Activated CD8-positive, alpha-beta memory T cell treated with anti-CD3 and anti-CD28 coated beads, Interleukin-2, amount 50 U/mL, for 24 hours (primary cell): ENCODE measurements at regions not wholly inside any gene's neighbourhood (a gene's known extent, or its start where the extent isn't known, plus 50 kb on each side); places are given as distances from the start of the nearest gene placed in this dataset.
"Not testable (repeated sequence)": the region's sequence is repeated elsewhere in the genome, so short reads cannot be mapped to it uniquely, and the experiment has no call there.

Source experiments
- DNase-seq: peaks from one replicate; pipeline ENCODE4 v3.0.0-alpha.2; 2020; ENCODE audit errors: extremely low read depth

- no peak for DNase-seq
Observed at GRCh38 chr22:19599626-19600243, 75.5 kb upstream of the CLDN5 start.

GRCh38 chr22:19603346-19603745 is 79.1 kb upstream of the CLDN5 start:
- not testable (repeated sequence) for DNase-seq

- no peak for DNase-seq
Observed at GRCh38 chr22:19603767-19604166, 79.6 kb upstream of the CLDN5 start.

- no peak for DNase-seq
Observed at GRCh38 chr22:19604711-19605268, 80.6 kb upstream of the CLDN5 start.

- no peak for DNase-seq
Observed at GRCh38 chr22:19605508-19606331, 81.5 kb upstream of the CLDN5 start.

GRCh38 chr22:19606332-19607191 is 82.4 kb upstream of the CLDN5 start:
- no peak for DNase-seq

GRCh38 chr22:19607192-19608002 is 83.2 kb upstream of the CLDN5 start:
- no peak for DNase-seq

GRCh38 chr22:19608003-19608690 is 83.9 kb upstream of the CLDN5 start:
- DNase-seq: no peak

GRCh38 chr22:19609753-19610152 is 85.5 kb upstream of the CLDN5 start:
- not testable (repeated sequence) for DNase-seq

- DNase-seq: no peak
Observed at GRCh38 chr22:19610518-19611253, 86.5 kb upstream of the CLDN5 start.

GRCh38 chr22:19611590-19611989 is 87.4 kb upstream of the CLDN5 start:
- DNase-seq: no peak

- no peak for DNase-seq
Observed at GRCh38 chr22:19612866-19613572, 88.8 kb upstream of the CLDN5 start.

- DNase-seq: no peak
Observed at GRCh38 chr22:19614536-19614863, 90.3 kb upstream of the CLDN5 start.

GRCh38 chr22:19615001-19615461 is 90.8 kb upstream of the CLDN5 start:
- no peak for DNase-seq

GRCh38 chr22:19615867-19616581 is 91.8 kb upstream of the CLDN5 start:
- DNase-seq: no peak

GRCh38 chr22:19619144-19620009 is 94.9 kb upstream of the SEPTIN5 start:
- DNase-seq: no peak

GRCh38 chr22:19620742-19621371 is 93.4 kb upstream of the SEPTIN5 start:
- DNase-seq: no peak
